Peyer's patch (tissue), 4 donors: ENCODE measurements at regions not wholly inside any gene's neighbourhood (a gene's known extent, or its start where the extent isn't known, plus 50 kb on each side); places are given as distances from the start of the nearest gene placed in this dataset.

Source experiments
- CTCF ChIP-seq, 6 experiments: fragments of 450-650 bp in 4 of 6; fragments of 200-600 bp in 2 of 6; sonication (generic) in 1 of 6; IDR thresholded peaks; one replicate each; pipeline ENCODE4 v1.5.1; 2017 to 2019; ENCODE audit warnings: antibody characterized with exemption in 6 of 6, mild to moderate bottlenecking in 3 of 6, moderate library complexity in 1 of 6
- POLR2A ChIP-seq, 2 donors: fragments of 450-650 bp; IDR thresholded peaks; one replicate each; pipeline ENCODE4 v1.5.1; 2017; ENCODE audit warnings: antibody characterized with exemption in 2 of 2, mild to moderate bottlenecking in 2 of 2, moderate library complexity in 2 of 2

DNA sequence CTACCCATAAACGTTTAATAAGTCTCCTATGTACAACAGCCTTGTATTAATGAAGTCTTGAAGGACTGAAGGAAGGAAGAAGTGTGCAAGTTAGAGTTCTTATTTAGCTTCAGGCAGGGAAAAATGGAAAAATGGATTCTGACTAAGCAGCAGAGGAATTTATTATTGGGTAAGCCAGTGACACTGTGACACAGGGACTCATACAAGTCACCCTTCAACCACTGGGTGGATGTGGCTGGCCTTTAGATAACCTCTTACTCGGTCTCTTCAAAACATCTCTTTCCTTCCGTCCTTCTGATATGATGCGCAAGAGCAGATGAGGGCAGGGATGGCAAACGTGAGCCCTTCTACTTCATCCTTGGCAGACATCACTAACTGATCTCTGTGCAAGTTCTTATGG, 145.6 kb downstream of the DHX35 start:
- TF ChIP-seq CTCF (IDR thresholded peaks at IDR 0.05) (no peak), POLR2A (IDR thresholded peaks at IDR 0.05) (no peak)
